ENCODE measurements at regions not wholly inside any gene's neighbourhood (a gene's known extent, or its start where the extent isn't known, plus 50 kb on each side); places are given as distances from the start of the nearest gene placed in this dataset.
"Not testable (repeated sequence)": the region's sequence is repeated elsewhere in the genome, so short reads cannot be mapped to it uniquely, and the experiment has no call there.

DNA sequence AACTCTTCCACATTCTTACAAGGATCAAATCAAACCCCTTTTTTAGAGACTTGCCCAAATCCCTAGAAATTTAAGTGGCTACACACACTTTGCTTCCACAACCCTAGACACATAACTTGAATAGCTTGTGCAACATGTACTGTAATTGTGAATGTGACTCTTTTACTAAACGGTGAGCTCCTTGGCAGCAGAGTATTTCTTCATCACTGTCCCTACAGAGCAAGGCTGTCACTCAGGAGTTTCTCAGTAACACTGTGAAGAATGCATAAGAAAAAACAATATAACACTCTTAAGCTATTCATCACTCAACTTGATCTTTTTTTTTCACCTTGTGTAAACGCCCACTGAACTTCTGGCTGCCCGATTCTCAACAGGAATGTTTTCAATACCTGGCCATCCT is 53.8 kb upstream of the ADAMTS18 start:
- DNase-seq = no peak

DNA sequence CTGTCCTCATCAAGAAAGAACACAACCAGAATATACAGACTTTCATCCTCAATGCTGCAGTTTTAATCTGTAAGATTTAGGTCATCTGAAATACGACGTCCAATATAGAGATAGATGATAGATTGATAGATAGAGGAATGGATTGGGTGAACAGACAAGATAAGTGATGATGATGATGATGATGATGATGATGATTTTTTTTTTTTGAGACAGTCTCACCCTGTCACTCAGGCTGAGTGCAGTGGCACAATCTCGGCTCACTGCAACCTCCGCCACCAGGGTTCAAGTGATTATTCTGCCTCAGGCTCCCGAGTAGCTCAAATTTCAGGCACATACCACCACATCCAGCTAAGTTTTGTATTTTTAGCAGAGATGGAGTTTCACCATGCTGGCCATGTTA is 56.3 kb upstream of the ADAMTS18 start:
- DNase-seq = no peak

- no peak for DNase-seq
These were observed 62.1 kb upstream of the ADAMTS18 start for GRCh38 chr16:77496934-77497333.

DNA sequence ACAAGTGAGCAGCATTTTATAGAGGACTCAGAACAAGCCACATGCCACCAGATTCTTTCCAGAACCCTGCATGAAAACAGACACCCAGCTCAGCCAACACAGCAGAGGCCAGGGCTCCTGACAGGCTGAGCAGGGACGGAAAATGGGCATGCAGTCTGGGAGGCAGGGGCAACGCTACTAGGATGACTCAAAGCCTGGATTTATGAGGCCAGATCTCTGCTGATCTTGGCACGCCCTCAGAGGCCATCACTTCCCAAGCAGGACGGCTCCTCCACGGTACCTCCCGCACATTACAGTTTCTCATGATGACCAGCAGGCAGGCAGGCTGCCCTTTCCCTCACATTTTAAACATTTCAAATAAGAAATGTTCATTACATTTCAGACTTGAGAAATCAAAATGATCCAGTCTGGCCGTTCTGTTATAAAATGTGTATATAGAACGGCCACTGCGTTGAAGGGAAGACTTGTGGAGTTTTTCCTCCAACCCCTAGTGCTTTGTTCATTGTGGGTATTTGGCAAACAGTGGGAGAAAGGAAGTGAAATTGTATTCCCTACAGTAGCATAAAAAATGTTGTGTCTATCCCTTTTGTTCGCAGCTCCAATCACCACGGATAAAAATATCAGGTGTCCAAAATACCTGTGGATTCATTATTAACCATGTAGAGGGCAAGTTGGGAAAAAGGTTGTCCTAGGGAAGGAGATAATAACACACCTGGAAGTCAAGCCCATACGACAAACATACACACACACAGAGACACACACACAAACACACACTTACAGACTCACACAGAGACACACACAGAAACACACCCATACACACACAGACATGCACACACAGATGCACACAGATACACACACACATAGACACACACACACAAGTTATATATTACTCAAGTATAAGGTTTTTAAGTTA is 64.8 kb upstream of the ADAMTS18 start:
- DNase-seq = no peak

DNA sequence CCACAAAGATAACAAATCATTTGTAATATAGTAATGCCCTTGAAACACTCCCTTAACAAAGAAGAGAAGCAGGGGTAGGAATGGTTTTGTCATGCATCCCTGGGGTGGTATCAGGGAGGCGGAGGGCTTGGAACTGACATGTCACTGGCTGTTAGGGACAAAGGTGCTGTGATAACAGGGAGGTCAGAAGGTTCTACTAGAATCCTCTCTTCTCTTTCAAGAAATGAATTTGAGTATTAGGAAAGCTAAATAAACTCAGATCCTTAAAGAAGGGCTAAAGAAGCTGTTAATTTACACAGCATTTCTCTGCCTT is 65.4 kb upstream of the ADAMTS18 start:
- no peak for DNase-seq

DNA sequence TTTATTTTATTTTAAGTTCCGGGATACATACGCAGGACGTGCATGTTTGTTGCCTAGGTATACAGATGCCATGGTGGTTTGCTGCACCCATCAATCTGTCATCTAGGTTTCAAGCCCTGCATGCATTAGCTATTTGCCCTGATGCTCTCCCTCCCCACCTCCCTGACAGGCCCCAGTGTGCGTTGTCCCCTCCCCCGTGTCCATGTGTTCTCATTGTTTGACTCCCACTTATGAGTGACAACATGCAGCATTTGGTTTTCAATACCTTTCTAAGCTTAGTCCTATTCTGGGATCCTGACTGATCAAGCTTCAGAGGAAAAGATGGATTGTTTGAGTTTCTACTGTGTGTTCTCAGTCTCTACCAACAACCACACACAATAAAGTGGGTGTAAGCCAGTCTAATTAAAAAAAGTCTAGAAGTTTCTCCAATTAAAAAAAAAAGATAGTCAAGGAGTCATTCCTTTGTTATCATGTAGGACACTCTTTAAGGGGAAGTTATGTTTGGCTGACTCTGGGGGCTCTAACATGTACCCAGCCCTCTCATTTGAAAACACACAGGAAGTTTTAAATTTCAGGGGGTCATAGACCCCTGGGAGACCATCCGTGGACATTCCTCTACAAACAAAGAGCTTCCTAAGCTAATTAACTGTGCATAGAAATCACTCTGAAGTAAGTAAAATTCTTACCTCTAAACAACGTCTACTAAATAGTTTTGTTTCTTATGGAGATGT is 66.3 kb upstream of the ADAMTS18 start:
- DNase-seq = no peak

DNA sequence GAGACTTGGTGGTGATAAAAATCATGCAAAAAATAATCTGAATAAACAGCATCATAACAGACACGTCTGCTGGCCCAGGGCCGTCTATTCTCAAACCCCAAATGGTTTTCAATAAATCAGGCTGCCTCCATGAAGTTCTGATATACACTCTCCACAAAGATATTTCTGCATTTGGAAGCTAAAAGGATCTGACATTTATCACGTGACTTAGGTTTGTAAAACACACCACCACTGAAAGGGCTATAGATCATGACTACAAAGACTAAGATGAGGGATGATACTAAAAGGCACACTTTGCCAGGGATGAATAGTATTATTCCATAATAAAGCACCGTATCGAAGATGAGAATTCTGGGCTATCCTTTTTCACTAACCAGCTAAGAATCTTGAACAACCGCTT is 67.6 kb upstream of the ADAMTS18 start:
- no peak for DNase-seq

- DNase-seq = not testable (repeated sequence)
These were observed 71.7 kb upstream of the ADAMTS18 start for GRCh38 chr16:77506492-77506891.

GRCh38 chr16:77509051-77509450 is 74.2 kb upstream of the ADAMTS18 start:
- DNase-seq = no peak

- no peak for DNase-seq
These were observed 75.0 kb upstream of the ADAMTS18 start for GRCh38 chr16:77509796-77510195.

DNA sequence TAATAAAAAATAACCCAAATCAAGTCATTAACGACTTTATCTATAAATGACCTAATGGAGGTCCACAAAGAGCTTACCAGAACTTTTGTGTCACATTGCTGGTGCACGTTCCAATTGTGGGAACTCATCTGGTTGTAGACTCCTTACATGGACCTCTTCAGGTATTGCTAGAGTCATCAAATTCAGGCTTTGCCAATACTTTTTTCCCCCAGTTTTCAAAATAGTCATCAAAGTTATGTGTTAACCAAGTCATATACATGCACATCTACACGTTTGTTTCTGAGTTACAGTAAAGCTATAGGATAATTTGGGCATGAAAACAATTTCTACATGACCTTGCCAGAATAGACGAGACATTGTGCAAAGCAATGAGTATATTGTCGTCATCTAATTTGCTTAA is 76.2 kb upstream of the ADAMTS18 start:
- no peak for DNase-seq

DNA sequence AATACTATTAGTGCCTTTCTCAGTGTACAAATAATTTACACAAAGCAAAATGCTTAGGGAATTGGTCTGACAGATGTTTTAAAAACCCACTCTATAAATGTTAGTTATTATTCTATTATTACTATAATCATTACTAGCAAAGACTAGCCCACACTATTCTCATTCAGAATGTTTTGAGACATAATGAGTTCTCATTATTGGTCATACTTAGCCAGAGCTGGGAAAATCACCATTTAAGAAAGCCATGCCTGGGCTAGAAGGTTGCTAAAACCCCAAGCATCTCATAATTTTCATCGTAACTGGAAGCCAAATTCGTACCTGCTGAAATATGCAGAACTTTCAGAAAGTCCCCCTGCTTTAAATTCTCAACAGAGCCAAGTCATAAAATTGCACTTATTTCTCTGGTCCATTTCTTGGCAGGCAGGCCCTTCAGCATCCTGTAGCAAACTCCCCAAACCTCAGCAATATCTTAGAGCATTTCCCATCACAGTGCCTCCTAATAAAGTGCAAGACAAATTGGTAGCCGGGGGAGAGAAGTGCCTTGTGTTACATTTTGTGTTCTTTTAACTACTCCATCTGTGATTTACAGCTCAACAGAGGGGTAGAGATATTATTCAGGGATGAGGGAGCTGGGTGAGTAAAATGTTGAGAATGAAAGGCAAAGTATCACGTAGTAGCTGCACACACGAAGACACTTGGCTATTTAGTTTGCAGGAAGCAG is 79.8 kb upstream of the ADAMTS18 start:
- DNase-seq = no peak

GRCh38 chr16:77525226-77525625 is 90.4 kb upstream of the ADAMTS18 start:
- not testable (repeated sequence) for DNase-seq

- no peak for DNase-seq
These were observed 96.9 kb upstream of the ADAMTS18 start for GRCh38 chr16:77531752-77532151.

- no peak for DNase-seq
These were observed 102.0 kb upstream of the ADAMTS18 start for GRCh38 chr16:77536809-77537208.

DNA sequence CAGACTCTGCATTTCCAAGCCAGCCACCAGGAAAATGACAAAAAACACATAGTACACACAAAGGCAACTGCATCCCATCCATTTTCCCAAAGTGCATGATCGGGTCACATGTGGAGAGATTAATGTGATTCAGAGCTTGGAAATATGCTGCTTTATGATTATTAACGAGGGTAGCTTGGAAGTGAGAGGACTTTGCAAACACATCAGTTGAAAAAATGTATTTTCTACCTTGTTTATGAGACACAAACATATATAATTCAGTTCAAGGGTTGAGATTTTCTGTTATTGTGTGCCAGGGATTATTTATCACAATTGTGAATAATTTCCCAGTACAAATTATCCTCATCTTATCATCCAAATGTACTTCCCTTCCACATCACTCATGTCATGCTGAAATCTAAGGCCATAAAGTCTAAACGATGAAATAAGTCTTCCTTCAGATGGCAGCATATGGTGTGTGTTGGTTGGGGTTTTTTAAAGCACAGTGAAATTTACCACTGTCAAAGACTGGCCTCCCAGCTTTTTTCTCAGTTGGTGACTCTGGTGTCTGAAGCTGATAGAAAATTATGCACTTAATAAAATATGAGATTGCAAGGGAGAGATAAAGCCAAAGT is 104.7 kb upstream of the ADAMTS18 start:
- no peak for DNase-seq

DNA sequence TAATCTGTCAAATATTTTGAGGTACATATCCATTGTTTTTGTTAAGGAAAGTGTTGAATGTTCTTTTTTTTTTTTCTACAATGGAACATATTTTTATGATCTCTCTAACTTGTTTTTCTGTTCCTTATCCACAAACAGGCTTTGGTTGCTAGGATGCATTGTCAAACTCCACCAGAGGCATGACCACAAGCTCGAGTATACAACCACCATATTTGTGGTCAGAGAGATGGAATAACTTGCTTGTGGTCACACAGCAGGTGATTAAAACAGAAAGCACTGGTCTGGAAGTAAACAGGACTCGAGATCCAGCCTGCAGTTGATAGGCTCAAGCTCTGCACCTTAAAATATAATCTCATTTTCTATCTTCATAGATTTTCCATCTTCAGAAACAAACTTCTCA is 105.8 kb upstream of the ADAMTS18 start:
- DNase-seq = no peak

GRCh38 chr16:77541165-77541564 is 106.3 kb upstream of the ADAMTS18 start:
- DNase-seq = no peak

- no peak for DNase-seq
These were observed 113.3 kb upstream of the ADAMTS18 start for GRCh38 chr16:77548151-77548550.

- DNase-seq = no peak
These were observed 113.9 kb upstream of the ADAMTS18 start for GRCh38 chr16:77548766-77549165.

DNA sequence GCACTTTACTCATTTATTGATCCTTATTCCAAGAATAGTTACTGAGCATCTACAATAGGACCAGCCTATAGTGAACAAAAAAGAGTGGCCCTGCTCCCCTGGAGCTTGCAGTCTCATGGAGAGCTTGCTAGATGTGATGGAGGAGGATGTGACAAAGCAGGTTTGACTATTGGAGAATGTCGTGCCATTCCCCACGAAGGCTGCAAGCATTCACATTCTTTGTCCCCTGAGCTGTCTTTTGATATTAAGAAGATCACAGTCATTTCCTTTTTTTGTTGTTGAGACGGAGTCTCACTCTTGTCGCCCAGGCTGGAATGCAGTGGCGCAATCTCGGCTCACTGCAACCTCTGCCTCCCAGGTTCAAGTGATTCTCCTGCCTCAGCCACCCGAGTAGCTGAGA is 115.0 kb upstream of the ADAMTS18 start:
- no peak for DNase-seq

DNA sequence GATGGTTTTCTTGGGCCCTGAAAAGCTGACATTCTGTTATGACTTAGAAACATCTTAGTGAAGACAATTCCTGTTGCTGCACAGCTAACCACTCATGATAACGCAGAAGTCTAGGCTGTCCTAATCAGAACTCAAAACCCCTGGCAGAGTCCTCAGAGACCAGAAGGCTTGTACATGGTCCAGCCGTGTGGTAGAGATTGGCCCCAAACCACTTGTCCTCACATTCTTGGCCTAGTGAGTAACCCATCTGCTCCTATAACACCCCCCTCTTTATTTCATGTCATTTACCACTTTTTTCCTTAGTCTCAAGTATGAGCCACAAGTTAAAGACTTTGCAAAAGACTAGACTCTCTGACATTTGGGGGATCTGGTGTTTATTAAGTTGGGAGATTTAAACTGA is 116.5 kb upstream of the ADAMTS18 start:
- no peak for DNase-seq

- DNase-seq = no peak
These were observed 118.3 kb upstream of the ADAMTS18 start for GRCh38 chr16:77553130-77553529.

Measured in activated gamma-delta T cell treated with Interleukin-2 at 50 U/mL for 16 hours (primary cell).